Endodermal cell (in vitro differentiated cells): ENCODE measurements at regions not wholly inside any gene's neighbourhood (a gene's known extent, or its start where the extent isn't known, plus 50 kb on each side); places are given as distances from the start of the nearest gene placed in this dataset.

Source experiments
- DNase-seq: peaks from one replicate; pipeline ENCODE4 v3.0.0-alpha.2; 2017
- H3K27ac ChIP-seq: 2 replicates; pipeline ENCODE4 v1.5.1; 2013; ENCODE audit warnings: mild to moderate bottlenecking, low read depth, low read length, moderate library complexity
- H3K27me3 ChIP-seq: 2 replicates; pipeline ENCODE4 v1.6.1; 2013; ENCODE audit warnings: mild to moderate bottlenecking, low read length, moderate library complexity; ENCODE audit not compliant: insufficient read depth, control insufficient read depth, poor library complexity, severe bottlenecking
- H3K36me3 ChIP-seq: 2 replicates; pipeline ENCODE4 v1.7.0; 2013; ENCODE audit warnings: mild to moderate bottlenecking, low read length, moderate library complexity; ENCODE audit not compliant: control insufficient read depth, insufficient read depth
- H3K4me1 ChIP-seq: one replicate; pipeline ENCODE4 v1.7.0; 2013; ENCODE audit warnings: low read length; ENCODE audit not compliant: control insufficient read depth, insufficient read depth
- H3K4me3 ChIP-seq: 2 replicates; pipeline ENCODE4 v1.5.1; 2013; ENCODE audit warnings: mild to moderate bottlenecking, low read length, moderate library complexity
- H3K9ac ChIP-seq: 2 replicates; pipeline ENCODE4 v1.6.1; 2013; ENCODE audit warnings: mild to moderate bottlenecking, low read length, moderate library complexity; ENCODE audit not compliant: poor library complexity, severe bottlenecking; ENCODE audit errors: extremely low read depth
- H3K9me3 ChIP-seq: 2 replicates; pipeline ENCODE4 v1.6.1; 2013; ENCODE audit warnings: mild to moderate bottlenecking, low read length, moderate library complexity; ENCODE audit not compliant: control insufficient read depth
- H3K27ac Mint-ChIP-seq: 2 replicates; pipeline ENCODE4 v1.8.0; 2020; ENCODE audit warnings: mixed read lengths
- H3K27me3 Mint-ChIP-seq: 2 replicates; pipeline ENCODE4 v1.8.0; 2021; ENCODE audit warnings: mild to moderate bottlenecking, mixed read lengths; ENCODE audit not compliant: insufficient read depth
- H3K36me3 Mint-ChIP-seq: 2 replicates; pipeline ENCODE4 v1.8.0; 2020; ENCODE audit warnings: low read depth, mixed read lengths
- H3K4me1 Mint-ChIP-seq: 2 replicates; pipeline ENCODE4 v1.8.0; 2020; ENCODE audit warnings: mixed read lengths
- H3K4me3 Mint-ChIP-seq: 2 replicates; pipeline ENCODE4 v1.8.0; 2020; ENCODE audit warnings: mild to moderate bottlenecking, moderate library complexity, mixed read lengths
- H3K9me3 Mint-ChIP-seq: 2 replicates; pipeline ENCODE4 v1.8.0; 2020; ENCODE audit warnings: mild to moderate bottlenecking, mixed read lengths
- WGBS, 2 experiments: methylation state at CpG; one replicate each; pipeline versions ENCODE4 v1.1.5 to v1.1.7; 2013; ENCODE audit warnings: missing lambda C conversion rate in 2 of 2, mixed read lengths in 1 of 2; ENCODE audit not compliant: insufficient coverage in 1 of 2, insufficient read length in 1 of 2; 5-methylcytosine and 5-hydroxymethylcytosine counted together
- TF ChIP-seq, protein P1 (sequence below): fragments of 200-600 bp; sonication (generic); conservative IDR thresholded peaks from 2 replicates; pipeline ENCODE4 v1.5.0; 2021; ENCODE audit warnings: antibody characterized with exemption, mild to moderate bottlenecking

GRCh38 chr1:230495891-230496385 is 69.8 kb upstream of the PGBD5 start:
- H3K27me3 ChIP-seq: peaks cover 20% of the 10 kb centered on the region
- WGBS, 2 experiments: 89 to 90% methylated on average over 10 to 11 of the region's 11 CpGs
- peaks cover 6% of the 10 kb centered on the region for H3K4me1 Mint-ChIP-seq
- H3K4me3 ChIP-seq: no peak overlapping the region
- peaks cover 35% of the 10 kb centered on the region for H3K27me3 Mint-ChIP-seq
- H3K27ac ChIP-seq: no peak overlapping the region
- H3K4me1 ChIP-seq: no peaks in the 10 kb centered on the region
- peaks cover 17% of the 10 kb centered on the region for H3K9me3 Mint-ChIP-seq
- H3K9ac ChIP-seq: no peak overlapping the region
- H3K36me3 ChIP-seq: no peaks in the 10 kb centered on the region
- H3K4me3 Mint-ChIP-seq: no peak overlapping the region
- peaks cover 10% of the 10 kb centered on the region for H3K9me3 ChIP-seq
- no peak for DNase-seq
- TF ChIP-seq, protein P1, sequence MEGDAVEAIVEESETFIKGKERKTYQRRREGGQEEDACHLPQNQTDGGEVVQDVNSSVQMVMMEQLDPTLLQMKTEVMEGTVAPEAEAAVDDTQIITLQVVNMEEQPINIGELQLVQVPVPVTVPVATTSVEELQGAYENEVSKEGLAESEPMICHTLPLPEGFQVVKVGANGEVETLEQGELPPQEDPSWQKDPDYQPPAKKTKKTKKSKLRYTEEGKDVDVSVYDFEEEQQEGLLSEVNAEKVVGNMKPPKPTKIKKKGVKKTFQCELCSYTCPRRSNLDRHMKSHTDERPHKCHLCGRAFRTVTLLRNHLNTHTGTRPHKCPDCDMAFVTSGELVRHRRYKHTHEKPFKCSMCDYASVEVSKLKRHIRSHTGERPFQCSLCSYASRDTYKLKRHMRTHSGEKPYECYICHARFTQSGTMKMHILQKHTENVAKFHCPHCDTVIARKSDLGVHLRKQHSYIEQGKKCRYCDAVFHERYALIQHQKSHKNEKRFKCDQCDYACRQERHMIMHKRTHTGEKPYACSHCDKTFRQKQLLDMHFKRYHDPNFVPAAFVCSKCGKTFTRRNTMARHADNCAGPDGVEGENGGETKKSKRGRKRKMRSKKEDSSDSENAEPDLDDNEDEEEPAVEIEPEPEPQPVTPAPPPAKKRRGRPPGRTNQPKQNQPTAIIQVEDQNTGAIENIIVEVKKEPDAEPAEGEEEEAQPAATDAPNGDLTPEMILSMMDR: no peak
- H3K36me3 Mint-ChIP-seq: peaks cover 3% of the 10 kb centered on the region
- H3K27ac Mint-ChIP-seq: no peak overlapping the region

GRCh38 chr1:230495076-230495475 is 68.9 kb upstream of the PGBD5 start:
- Histone ChIP-seq H3K27ac (no peak overlapping the region), H3K9me3 (peaks cover 3% of the 10 kb centered on the region), H3K4me3 (no peak overlapping the region), H3K36me3 (no peaks in the 10 kb centered on the region), H3K9ac (no peak overlapping the region), H3K4me1 (no peaks in the 10 kb centered on the region), H3K27me3 (peaks cover 20% of the 10 kb centered on the region)
- Mint-ChIP-seq H3K27ac (no peak overlapping the region), H3K4me1 (peaks cover 13% of the 10 kb centered on the region), H3K4me3 (no peak overlapping the region), H3K27me3 (peaks cover 34% of the 10 kb centered on the region), H3K36me3 (no peaks in the 10 kb centered on the region), H3K9me3 (peaks cover 11% of the 10 kb centered on the region)
- TF ChIP-seq, protein P1: no peak
- no peak for DNase-seq
- 90% methylated on average over 2 to 4 of the region's 4 CpGs for WGBS, 2 experiments

DNA sequence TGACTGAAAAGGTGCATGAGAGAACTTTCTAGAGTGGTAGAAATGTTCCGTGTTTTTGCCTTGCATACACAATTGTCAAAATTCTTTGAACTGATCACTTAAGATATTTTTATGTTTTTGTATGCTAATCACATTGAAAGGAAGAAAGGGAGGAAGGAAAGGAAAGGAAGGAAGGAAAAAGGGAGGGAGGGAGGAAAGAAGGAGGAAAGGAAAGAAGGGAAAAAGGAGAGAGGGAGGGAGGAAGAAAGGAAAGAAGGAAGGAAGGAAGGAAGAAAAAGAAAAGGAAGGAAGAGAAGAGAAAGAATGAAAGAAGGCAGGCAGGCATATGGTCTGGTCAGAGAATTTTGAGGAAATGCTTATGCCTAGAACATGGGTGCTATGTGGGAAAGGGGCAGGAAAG is 68.4 kb upstream of the PGBD5 start:
- Mint-ChIP-seq H3K27ac (no peak overlapping the region), H3K27me3 (peaks cover 34% of the 10 kb centered on the region), H3K36me3 (no peaks in the 10 kb centered on the region), H3K4me1 (peaks cover 13% of the 10 kb centered on the region), H3K4me3 (no peak overlapping the region), H3K9me3 (peaks cover 6% of the 10 kb centered on the region)
- Histone ChIP-seq H3K9ac (no peak overlapping the region), H3K4me1 (no peaks in the 10 kb centered on the region), H3K4me3 (no peak overlapping the region), H3K9me3 (no peaks in the 10 kb centered on the region), H3K27ac (no peak overlapping the region), H3K36me3 (no peaks in the 10 kb centered on the region), H3K27me3 (peaks cover 20% of the 10 kb centered on the region)
- DNase-seq: no peak
- TF ChIP-seq, protein P1: no peak
- 100% methylated on average over 1 of the region's 1 CpG; no CpG with 5 or more reads in 1 of the 2 experiments for WGBS, 2 experiments
